ENCODE measurements at regions not wholly inside any gene's neighbourhood (a gene's known extent, or its start where the extent isn't known, plus 50 kb on each side); places are given as distances from the start of the nearest gene placed in this dataset.

- no peak for DNase-seq (ENCODE audit: low read depth in 2 of 2)
Measured at GRCh38 chr2:15779381-15780041, 160.8 kb upstream of the MYCN start.

GRCh38 chr2:15780234-15780633 lies 160.1 kb upstream of the MYCN start:
- DNase-seq (ENCODE audit: low read depth in 2 of 2), result no peak

GRCh38 chr2:15780912-15781574 lies 159.3 kb upstream of the MYCN start:
- no peak for DNase-seq (ENCODE audit: low read depth in 2 of 2)

- DNase-seq (ENCODE audit: low read depth in 2 of 2), result no peak
Measured at GRCh38 chr2:15782009-15782751, 158.2 kb upstream of the MYCN start.

GRCh38 chr2:15782769-15783294 lies 157.5 kb upstream of the MYCN start:
- no peak for DNase-seq (ENCODE audit: low read depth in 2 of 2)

GRCh38 chr2:15783489-15783888 lies 156.9 kb upstream of the MYCN start:
- DNase-seq (ENCODE audit: low read depth in 2 of 2), result no peak

- no peak for DNase-seq (ENCODE audit: low read depth in 2 of 2)
Measured at GRCh38 chr2:15784106-15784885, 156.1 kb upstream of the MYCN start.

GRCh38 chr2:15784886-15785801 lies 155.2 kb upstream of the MYCN start:
- DNase-seq (ENCODE audit: low read depth in 2 of 2), result no peak

- no peak for DNase-seq (ENCODE audit: low read depth in 2 of 2)
Measured at GRCh38 chr2:15786003-15786654, 154.2 kb upstream of the MYCN start.

- DNase-seq (ENCODE audit: low read depth in 2 of 2), result no peak
Measured at GRCh38 chr2:15786901-15787300, 153.4 kb upstream of the MYCN start.

GRCh38 chr2:15787535-15788454 lies 152.6 kb upstream of the MYCN start:
- no peak for DNase-seq (ENCODE audit: low read depth in 2 of 2)

GRCh38 chr2:15788455-15788829 lies 151.9 kb upstream of the MYCN start:
- DNase-seq (ENCODE audit: low read depth in 2 of 2), result no peak

GRCh38 chr2:15788830-15789229 lies 151.5 kb upstream of the MYCN start:
- peak in 1 of 2 donors; percentile 4 for DNase-seq (ENCODE audit: low read depth in 2 of 2)

GRCh38 chr2:15789381-15790062 lies 150.8 kb upstream of the MYCN start:
- DNase-seq (ENCODE audit: low read depth in 2 of 2), result no peak

GRCh38 chr2:15790326-15790725 lies 150.0 kb upstream of the MYCN start:
- DNase-seq (ENCODE audit: low read depth in 2 of 2), result no peak

GRCh38 chr2:15790838-15791237 lies 149.5 kb upstream of the MYCN start:
- DNase-seq (ENCODE audit: low read depth in 2 of 2), result no peak

GRCh38 chr2:15791294-15791693 lies 149.1 kb upstream of the MYCN start:
- no peak for DNase-seq (ENCODE audit: low read depth in 2 of 2)

- no peak for DNase-seq (ENCODE audit: low read depth in 2 of 2)
Measured at GRCh38 chr2:15792331-15792730, 148.0 kb upstream of the MYCN start.

Measured in dermis microvascular lymphatic vessel endothelial cell (primary cell).